ENCODE measurements at regions not wholly inside any gene's neighbourhood (a gene's known extent, or its start where the extent isn't known, plus 50 kb on each side); places are given as distances from the start of the nearest gene placed in this dataset.

DNA sequence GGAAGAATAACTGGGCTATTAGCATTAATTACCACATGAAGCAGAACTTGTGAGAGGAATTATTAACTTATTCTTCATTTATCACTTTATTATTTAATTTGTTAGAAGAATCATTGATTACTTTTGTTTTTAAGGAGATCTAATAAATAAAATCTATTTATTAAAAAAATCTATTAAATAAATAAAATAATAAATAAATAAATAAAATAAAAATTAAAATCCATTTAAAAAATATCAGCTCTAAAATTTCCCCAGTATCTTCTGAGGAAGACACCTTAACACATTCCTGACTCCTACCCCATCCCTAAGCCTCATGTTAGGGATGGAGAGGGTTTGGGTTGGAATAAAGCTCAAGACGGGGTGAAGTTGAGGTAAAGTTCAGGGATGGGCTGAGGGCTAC, 231.4 kb downstream of the CLIC5 start:
- no peak for TF ChIP-seq HDGF (IDR thresholded peaks at IDR 0.05; ENCODE audit: borderline replicate concordance)
- no peak for TF ChIP-seq SP1 (IDR thresholded peaks at IDR 0.05)
- no peak for TF ChIP-seq SUZ12 (IDR thresholded peaks at IDR 0.05)
- TF ChIP-seq TARDBP (IDR thresholded peaks at IDR 0.05), result no peak
- no peak for TF ChIP-seq CTBP1 (IDR thresholded peaks at IDR 0.05; ENCODE audit: borderline replicate concordance)
- no peak for TF ChIP-seq BHLHE40 (IDR thresholded peaks at IDR 0.05; ENCODE audit: borderline replicate concordance)
- TF ChIP-seq ARNT (IDR thresholded peaks at IDR 0.05), result no peak
- TF ChIP-seq FOXM1 (IDR thresholded peaks at IDR 0.05; ENCODE audit: borderline replicate concordance), result no peak
- TF ChIP-seq, protein P1, sequence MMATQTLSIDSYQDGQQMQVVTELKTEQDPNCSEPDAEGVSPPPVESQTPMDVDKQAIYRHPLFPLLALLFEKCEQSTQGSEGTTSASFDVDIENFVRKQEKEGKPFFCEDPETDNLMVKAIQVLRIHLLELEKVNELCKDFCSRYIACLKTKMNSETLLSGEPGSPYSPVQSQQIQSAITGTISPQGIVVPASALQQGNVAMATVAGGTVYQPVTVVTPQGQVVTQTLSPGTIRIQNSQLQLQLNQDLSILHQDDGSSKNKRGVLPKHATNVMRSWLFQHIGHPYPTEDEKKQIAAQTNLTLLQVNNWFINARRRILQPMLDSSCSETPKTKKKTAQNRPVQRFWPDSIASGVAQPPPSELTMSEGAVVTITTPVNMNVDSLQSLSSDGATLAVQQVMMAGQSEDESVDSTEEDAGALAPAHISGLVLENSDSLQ (IDR thresholded peaks at IDR 0.05), result no peak
- no peak for TF ChIP-seq FOXA1 (IDR thresholded peaks at IDR 0.05)
- TF ChIP-seq FOXK2 (IDR thresholded peaks at IDR 0.05), result no peak
- TF ChIP-seq L3MBTL2 (conservative IDR thresholded peaks at IDR 0.05), result no peak
- no peak for TF ChIP-seq ZNF384 (IDR thresholded peaks at IDR 0.05)
- TF ChIP-seq NFRKB (IDR thresholded peaks at IDR 0.05), result no peak
